GM23338 (cell line): ENCODE measurements at regions not wholly inside any gene's neighbourhood (a gene's known extent, or its start where the extent isn't known, plus 50 kb on each side); places are given as distances from the start of the nearest gene placed in this dataset.

Experiments used
- ATAC-seq: fragments of 200-7000 bp; cut with Tn5 transposase; 3 replicates; pipeline ENCODE4 v1.9.1; 2020
- DNase-seq: peaks from one replicate; pipeline ENCODE4 v3.0.0-alpha.2; 2015; ENCODE audit warnings: low spot score
- H2AFZ ChIP-seq: fragments of 200-600 bp; sonication (generic); 2 replicates; pipeline ENCODE4 v1.8.0; 2016; ENCODE audit warnings: antibody characterized with exemption, mild to moderate bottlenecking, moderate library complexity
- H3F3A ChIP-seq: fragments of 200-600 bp; sonication (generic); replicated peaks from 2 replicates; pipeline ENCODE4 v1.8.0; 2017; ENCODE audit warnings: antibody characterized with exemption, mixed run types, low read depth
- H3K27ac ChIP-seq: fragments of 200-600 bp; sonication (generic); 2 replicates; pipeline ENCODE4 v1.6.1; 2016; ENCODE audit warnings: low read depth
- H3K27me3 ChIP-seq: fragments of 200-600 bp; sonication (generic); 2 replicates; pipeline ENCODE4 v1.8.0; 2016; ENCODE audit warnings: mild to moderate bottlenecking, mixed run types, moderate library complexity; ENCODE audit not compliant: insufficient read depth
- H3K36me3 ChIP-seq: fragments of 200-600 bp; sonication (generic); 2 replicates; pipeline ENCODE4 v1.8.0; 2016; ENCODE audit warnings: mild to moderate bottlenecking; ENCODE audit not compliant: insufficient read depth
- H3K4me1 ChIP-seq: fragments of 200-600 bp; sonication (generic); 2 replicates; pipeline ENCODE4 v1.8.0; 2016; ENCODE audit warnings: mild to moderate bottlenecking, moderate library complexity; ENCODE audit not compliant: insufficient read depth
- H3K4me2 ChIP-seq: fragments of 200-600 bp; sonication (generic); 2 replicates; pipeline ENCODE4 v1.7.1; 2017; ENCODE audit warnings: mixed run types
- H3K4me3 ChIP-seq: fragments of 200-600 bp; sonication (generic); 2 replicates; pipeline ENCODE4 v1.6.1; 2016; ENCODE audit warnings: mixed run types
- H3K79me2 ChIP-seq: fragments of 200-600 bp; sonication (generic); replicated peaks from 2 replicates; pipeline ENCODE4 v1.8.0; 2017; ENCODE audit warnings: mild to moderate bottlenecking; ENCODE audit not compliant: insufficient read depth
- H3K9me2 ChIP-seq: fragments of 200-600 bp; sonication (generic); 2 replicates; pipeline ENCODE4 v1.8.0; 2017; ENCODE audit not compliant: insufficient read depth
- H4K20me1 ChIP-seq: fragments of 200-600 bp; sonication (generic); replicated peaks from 2 replicates; pipeline ENCODE4 v1.8.0; 2017; ENCODE audit warnings: mild to moderate bottlenecking; ENCODE audit not compliant: insufficient read depth
- H3K27ac Mint-ChIP-seq: 2 replicates; pipeline ENCODE4 v1.8.0; 2020; ENCODE audit warnings: inconsistent platforms, mild to moderate bottlenecking, moderate library complexity, mixed read lengths
- H3K27me3 Mint-ChIP-seq: 3 replicates; pipeline ENCODE4 v1.8.0; 2022; ENCODE audit warnings: low read depth, mild to moderate bottlenecking, moderate library complexity, mixed read lengths, inconsistent platforms; ENCODE audit not compliant: insufficient read depth, poor library complexity
- H3K36me3 Mint-ChIP-seq: 3 replicates; pipeline ENCODE4 v1.8.0; 2021; ENCODE audit warnings: low read depth, mild to moderate bottlenecking, inconsistent platforms, moderate library complexity, mixed read lengths
- H3K4me1 Mint-ChIP-seq: 3 replicates; pipeline ENCODE4 v1.8.0; 2020; ENCODE audit warnings: mild to moderate bottlenecking, inconsistent platforms, mixed read lengths
- H3K4me3 Mint-ChIP-seq: 3 replicates; pipeline ENCODE4 v1.8.0; 2021; ENCODE audit warnings: moderate library complexity, mild to moderate bottlenecking, inconsistent platforms, mixed read lengths
- H3K9me3 Mint-ChIP-seq: 3 replicates; pipeline ENCODE4 v1.8.0; 2020; ENCODE audit warnings: moderate library complexity, mild to moderate bottlenecking, inconsistent platforms, mixed read lengths
- CTCF ChIP-seq, 2 experiments: fragments of 200-600 bp in 1 of 2; sonication (generic) in 1 of 2; conservative IDR thresholded peaks; 2 replicates each; pipeline versions ENCODE4 v1.5.1 to v1.6.1; 2016 to 2017; ENCODE audit warnings: antibody characterized with exemption in 2 of 2, low read depth in 2 of 2, mild to moderate bottlenecking in 2 of 2, moderate library complexity in 1 of 2
- ETS1 ChIP-seq: IDR thresholded peaks from 2 replicates; pipeline ENCODE4 v1.6.1; 2016; ENCODE audit warnings: antibody characterized with exemption
- NANOG ChIP-seq: IDR thresholded peaks from 2 replicates; pipeline ENCODE4 v1.6.1; 2016; ENCODE audit warnings: antibody characterized with exemption, borderline replicate concordance
- STAT1 ChIP-seq: IDR thresholded peaks from one replicate; pipeline ENCODE4 v1.6.1; 2016; ENCODE audit warnings: antibody characterized with exemption; ENCODE audit not compliant: unreplicated experiment
- ZNF114 ChIP-seq: fragments of 250-450 bp; sonication (Bioruptor Pico); IDR thresholded peaks from 2 replicates; pipeline ENCODE4 v1.5.0; 2020; ENCODE audit warnings: mild to moderate bottlenecking, moderate library complexity
- ZNF462 ChIP-seq: fragments of 250-450 bp; sonication (Bioruptor Pico); IDR thresholded peaks from 2 replicates; pipeline ENCODE4 v1.5.0; 2020; ENCODE audit warnings: mild to moderate bottlenecking, moderate library complexity

GRCh38 chr2:56749152-56749752 is 565.5 kb downstream of the CCDC85A start:
- Histone ChIP-seq H3K27ac (no peak overlapping the region), H3K79me2 (no peaks in the 10 kb centered on the region), H3K4me1 (peaks cover 3% of the 10 kb centered on the region; the same call in 1 of the 2 replicates), H2AFZ (no peak overlapping the region), H3K4me2 (no peak overlapping the region), H4K20me1 (no peaks in the 10 kb centered on the region), H3K4me3 (no peak overlapping the region), H3K36me3 (no peaks in the 10 kb centered on the region), H3K27me3 (no peaks in the 10 kb centered on the region), H3F3A (no peaks in the 10 kb centered on the region), H3K9me2 (no peaks in the 10 kb centered on the region)
- Mint-ChIP-seq H3K4me3 (no peak overlapping the region), H3K27ac (no peak overlapping the region), H3K27me3 (peaks cover 2% of the 10 kb centered on the region), H3K36me3 (no peaks in the 10 kb centered on the region), H3K4me1 (peaks cover 4% of the 10 kb centered on the region; the same call in 1 of the 3 replicates), H3K9me3 (no peaks in the 10 kb centered on the region)
- no peak for ATAC-seq
- peak; percentile 52 for DNase-seq
- TF ChIP-seq ZNF462 (CRISPR knock-in tag) = no peak
- TF ChIP-seq ZNF114 (CRISPR knock-in tag) = no peak
- TF ChIP-seq STAT1 = no peak
- TF ChIP-seq NANOG = no peak
- TF ChIP-seq ETS1 = no peak
- TF ChIP-seq CTCF (conservative IDR thresholded peaks at IDR 0.05; ENCODE audit: low read depth in 2 of 2) = peak; percentile 58 to 59
